HepG2 (cell line): ENCODE measurements at regions not wholly inside any gene's neighbourhood (a gene's known extent, or its start where the extent isn't known, plus 50 kb on each side); places are given as distances from the start of the nearest gene placed in this dataset.

Source experiments
- GLI4 ChIP-seq: sonication (generic); formaldehyde crosslinking; IDR thresholded peaks from 2 replicates; pipeline ENCODE4 v1.5.1; 2020; ENCODE audit warnings: missing genetic modification reagents, mild to moderate bottlenecking, moderate library complexity, borderline replicate concordance
- KAT7 ChIP-seq: IDR thresholded peaks from 2 replicates; pipeline ENCODE4 v1.6.1; 2018; ENCODE audit warnings: borderline replicate concordance, missing compliant biosample characterization
- KAT8 ChIP-seq: IDR thresholded peaks from 2 replicates; pipeline ENCODE4 v1.6.1; 2016; ENCODE audit warnings: missing genetic modification reagents, missing compliant biosample characterization
- KDM5A ChIP-seq: fragments of 200-600 bp; sonication (generic); IDR thresholded peaks from 2 replicates; pipeline ENCODE4 v1.7.0; 2018; ENCODE audit warnings: antibody characterized with exemption, mild to moderate bottlenecking, low read length, borderline replicate concordance
- MAFK ChIP-seq, 2 experiments: IDR thresholded peaks in 1 of 2; conservative IDR thresholded peaks in 1 of 2; 2 replicates each; pipeline ENCODE4 v1.6.1; 2011; ENCODE audit warnings: improper control_type of control experiment in 2 of 2, low read length in 2 of 2
- MIER2 ChIP-seq: IDR thresholded peaks from 2 replicates; pipeline ENCODE4 v1.6.1; 2016; ENCODE audit warnings: missing biosample characterization, missing genetic modification reagents
- NFATC3 ChIP-seq: sonication (generic); formaldehyde crosslinking; IDR thresholded peaks from 2 replicates; pipeline ENCODE4 v1.5.1; 2020; ENCODE audit warnings: mild to moderate bottlenecking, missing genetic modification reagents
- RARA ChIP-seq: IDR thresholded peaks from 2 replicates; pipeline ENCODE4 v1.6.1; 2016; ENCODE audit warnings: missing genetic modification reagents, missing compliant biosample characterization
- SMARCC2 ChIP-seq: fragments of 450-650 bp; IDR thresholded peaks from 2 replicates; pipeline ENCODE4 v1.6.1; 2017; ENCODE audit warnings: antibody characterized with exemption, mild to moderate bottlenecking
- TAF15 ChIP-seq: fragments of 200-400 bp; formaldehyde crosslinking; IDR thresholded peaks from one replicate; pipeline ENCODE4 v1.6.1; 2018; ENCODE audit warnings: mild to moderate bottlenecking, low read depth, low read length; ENCODE audit not compliant: poor library complexity, severe bottlenecking
- TCF7L2 ChIP-seq: IDR thresholded peaks from 2 replicates; pipeline ENCODE4 v1.6.1; 2011; ENCODE audit warnings: mild to moderate bottlenecking, low read depth, low read length, moderate library complexity
- THYN1 ChIP-seq: sonication (generic); formaldehyde crosslinking; IDR thresholded peaks from 2 replicates; pipeline ENCODE4 v1.8.1; 2023; ENCODE audit warnings: low read depth, mild to moderate bottlenecking, moderate library complexity, missing genetic modification reagents, borderline replicate concordance
- ZBTB42 ChIP-seq: sonication (generic); formaldehyde crosslinking; IDR thresholded peaks from 2 replicates; pipeline ENCODE4 v1.5.0; 2020; ENCODE audit warnings: mild to moderate bottlenecking, missing genetic modification reagents
- ZFP62 ChIP-seq: sonication (generic); formaldehyde crosslinking; IDR thresholded peaks from 2 replicates; pipeline ENCODE4 v1.4.0; 2020; ENCODE audit warnings: missing genetic modification reagents
- ZMYM2 ChIP-seq: sonication (generic); formaldehyde crosslinking; IDR thresholded peaks from 2 replicates; pipeline ENCODE4 v1.8.0; 2022; ENCODE audit warnings: mild to moderate bottlenecking, missing genetic modification reagents
- ZNF7 ChIP-seq: IDR thresholded peaks from 2 replicates; pipeline ENCODE4 v1.6.1; 2016; ENCODE audit warnings: missing biosample characterization, missing genetic modification reagents
- ZNF772 ChIP-seq: sonication (generic); formaldehyde crosslinking; IDR thresholded peaks from 2 replicates; pipeline ENCODE4 v1.5.0; 2020; ENCODE audit warnings: mild to moderate bottlenecking, missing genetic modification reagents
- ZNF83 ChIP-seq: sonication (generic); formaldehyde crosslinking; IDR thresholded peaks from 2 replicates; pipeline ENCODE4 v1.4.0; 2020; ENCODE audit warnings: missing genetic modification reagents, mild to moderate bottlenecking, borderline replicate concordance
- TF ChIP-seq, protein P1 (sequence below): sonication (generic); formaldehyde crosslinking; IDR thresholded peaks from one replicate; pipeline ENCODE4 v1.5.1; 2020; ENCODE audit warnings: mild to moderate bottlenecking, missing genetic modification reagents; ENCODE audit errors: not compliant biosample characterization
- TF ChIP-seq, protein P2 (sequence below): fragments of 450-650 bp; IDR thresholded peaks from 2 replicates; pipeline ENCODE4 v1.6.1; 2017
- TF ChIP-seq, protein P3 (sequence below): sonication (generic); formaldehyde crosslinking; IDR thresholded peaks from 2 replicates; pipeline ENCODE4 v1.9.0; 2021; ENCODE audit warnings: missing genetic modification reagents, borderline replicate concordance

DNA sequence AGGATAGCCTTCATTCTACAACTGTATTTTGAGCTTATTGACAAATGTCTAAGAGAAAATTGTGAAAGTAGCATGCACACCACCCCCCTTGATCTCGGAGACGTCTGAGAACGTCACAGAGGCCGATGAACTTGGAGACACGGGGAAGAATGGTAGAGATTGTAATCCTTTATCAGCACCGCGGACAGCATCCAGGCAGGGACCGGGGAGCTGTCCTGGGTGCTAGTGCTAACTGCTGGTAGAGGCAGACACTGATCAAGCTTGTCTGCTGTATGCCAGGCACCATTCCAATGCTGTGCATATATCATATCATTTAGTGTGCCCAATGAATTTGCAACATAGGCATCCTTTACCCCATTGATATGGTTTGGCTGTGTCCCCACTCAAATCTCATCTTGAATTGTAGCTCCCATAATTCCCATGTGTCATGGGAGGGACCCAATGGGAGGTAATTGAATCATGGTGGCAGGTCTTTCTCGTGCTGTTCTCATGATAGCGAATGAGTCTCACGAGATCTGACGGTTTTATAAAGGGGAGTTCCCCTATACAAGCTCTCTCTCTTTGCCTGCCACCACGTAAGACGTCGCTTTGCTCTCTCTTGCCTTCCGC, 98.8 kb downstream of the LHX2 start (continued):
- TF ChIP-seq, protein P1, sequence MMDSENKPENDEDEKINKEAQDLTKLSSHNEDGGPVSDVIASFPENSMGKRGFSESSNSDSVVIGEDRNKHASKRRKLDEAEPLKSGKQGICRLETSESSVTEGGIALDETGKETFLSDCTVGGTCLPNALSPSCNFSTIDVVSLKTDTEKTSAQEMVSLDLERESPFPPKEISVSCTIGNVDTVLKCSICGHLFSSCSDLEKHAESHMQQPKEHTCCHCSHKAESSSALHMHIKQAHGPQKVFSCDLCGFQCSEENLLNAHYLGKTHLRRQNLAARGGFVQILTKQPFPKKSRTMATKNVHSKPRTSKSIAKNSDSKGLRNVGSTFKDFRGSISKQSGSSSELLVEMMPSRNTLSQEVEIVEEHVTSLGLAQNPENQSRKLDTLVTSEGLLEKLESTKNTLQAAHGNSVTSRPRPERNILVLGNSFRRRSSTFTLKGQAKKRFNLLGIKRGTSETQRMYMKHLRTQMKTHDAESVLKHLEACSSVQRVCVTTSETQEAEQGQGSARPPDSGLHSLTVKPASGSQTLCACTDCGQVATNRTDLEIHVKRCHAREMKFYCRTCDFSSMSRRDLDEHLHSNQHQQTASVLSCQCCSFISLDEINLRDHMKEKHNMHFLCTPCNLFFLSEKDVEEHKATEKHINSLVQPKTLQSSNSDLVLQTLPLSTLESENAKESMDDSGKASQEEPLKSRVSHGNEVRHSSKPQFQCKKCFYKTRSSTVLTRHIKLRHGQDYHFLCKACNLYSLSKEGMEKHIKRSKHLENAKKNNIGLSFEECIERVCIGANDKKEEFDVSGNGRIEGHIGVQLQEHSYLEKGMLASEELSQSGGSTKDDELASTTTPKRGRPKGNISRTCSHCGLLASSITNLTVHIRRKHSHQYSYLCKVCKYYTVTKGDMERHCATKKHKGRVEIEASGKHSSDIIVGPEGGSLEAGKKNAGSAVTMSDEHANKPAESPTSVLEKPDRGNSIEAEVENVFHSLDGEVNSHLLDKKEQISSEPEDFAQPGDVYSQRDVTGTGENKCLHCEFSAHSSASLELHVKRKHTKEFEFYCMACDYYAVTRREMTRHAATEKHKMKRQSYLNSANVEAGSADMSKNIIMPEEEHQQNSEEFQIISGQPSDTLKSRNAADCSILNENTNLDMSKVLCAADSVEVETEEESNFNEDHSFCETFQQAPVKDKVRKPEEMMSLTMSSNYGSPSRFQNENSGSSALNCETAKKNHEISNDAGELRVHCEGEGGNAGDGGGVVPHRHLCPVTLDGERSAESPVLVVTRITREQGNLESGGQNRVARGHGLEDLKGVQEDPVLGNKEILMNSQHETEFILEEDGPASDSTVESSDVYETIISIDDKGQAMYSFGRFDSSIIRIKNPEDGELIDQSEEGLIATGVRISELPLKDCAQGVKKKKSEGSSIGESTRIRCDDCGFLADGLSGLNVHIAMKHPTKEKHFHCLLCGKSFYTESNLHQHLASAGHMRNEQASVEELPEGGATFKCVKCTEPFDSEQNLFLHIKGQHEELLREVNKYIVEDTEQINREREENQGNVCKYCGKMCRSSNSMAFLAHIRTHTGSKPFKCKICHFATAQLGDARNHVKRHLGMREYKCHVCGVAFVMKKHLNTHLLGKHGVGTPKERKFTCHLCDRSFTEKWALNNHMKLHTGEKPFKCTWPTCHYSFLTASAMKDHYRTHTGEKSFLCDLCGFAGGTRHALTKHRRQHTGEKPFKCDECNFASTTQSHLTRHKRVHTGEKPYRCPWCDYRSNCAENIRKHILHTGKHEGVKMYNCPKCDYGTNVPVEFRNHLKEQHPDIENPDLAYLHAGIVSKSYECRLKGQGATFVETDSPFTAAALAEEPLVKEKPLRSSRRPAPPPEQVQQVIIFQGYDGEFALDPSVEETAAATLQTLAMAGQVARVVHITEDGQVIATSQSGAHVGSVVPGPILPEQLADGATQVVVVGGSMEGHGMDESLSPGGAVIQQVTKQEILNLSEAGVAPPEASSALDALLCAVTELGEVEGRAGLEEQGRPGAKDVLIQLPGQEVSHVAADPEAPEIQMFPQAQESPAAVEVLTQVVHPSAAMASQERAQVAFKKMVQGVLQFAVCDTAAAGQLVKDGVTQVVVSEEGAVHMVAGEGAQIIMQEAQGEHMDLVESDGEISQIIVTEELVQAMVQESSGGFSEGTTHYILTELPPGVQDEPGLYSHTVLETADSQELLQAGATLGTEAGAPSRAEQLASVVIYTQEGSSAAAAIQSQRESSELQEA (CRISPR knock-in tag) = peak; percentile 97
- TF ChIP-seq ZNF83 (CRISPR knock-in tag) = peak; percentile 100
- peak; percentile 100 for TF ChIP-seq GLI4 (CRISPR knock-in tag)
- TF ChIP-seq NFATC3 = peak; percentile 97; the same call in 1 of the 2 replicates
- peak; percentile 70; the same call in 1 of the 2 replicates for TF ChIP-seq ZMYM2 (CRISPR knock-in tag)
- peak; percentile 97 for TF ChIP-seq RARA (CRISPR knock-in tag)
- TF ChIP-seq, protein P2, sequence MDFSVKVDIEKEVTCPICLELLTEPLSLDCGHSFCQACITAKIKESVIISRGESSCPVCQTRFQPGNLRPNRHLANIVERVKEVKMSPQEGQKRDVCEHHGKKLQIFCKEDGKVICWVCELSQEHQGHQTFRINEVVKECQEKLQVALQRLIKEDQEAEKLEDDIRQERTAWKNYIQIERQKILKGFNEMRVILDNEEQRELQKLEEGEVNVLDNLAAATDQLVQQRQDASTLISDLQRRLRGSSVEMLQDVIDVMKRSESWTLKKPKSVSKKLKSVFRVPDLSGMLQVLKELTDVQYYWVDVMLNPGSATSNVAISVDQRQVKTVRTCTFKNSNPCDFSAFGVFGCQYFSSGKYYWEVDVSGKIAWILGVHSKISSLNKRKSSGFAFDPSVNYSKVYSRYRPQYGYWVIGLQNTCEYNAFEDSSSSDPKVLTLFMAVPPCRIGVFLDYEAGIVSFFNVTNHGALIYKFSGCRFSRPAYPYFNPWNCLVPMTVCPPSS = no peak
- TF ChIP-seq TCF7L2 = no peak
- TF ChIP-seq ZBTB42 = peak; percentile 99
- peak; percentile 100 for TF ChIP-seq MIER2 (CRISPR knock-in tag)
- TF ChIP-seq MAFK (conservative IDR thresholded peaks at IDR 0.05 in 1 of 2, IDR thresholded peaks at IDR 0.05 in 1 of 2; ENCODE audit: low read length in 2 of 2) = no peak
- TF ChIP-seq THYN1 = peak; percentile 93; the same call in 1 of the 2 replicates
- TF ChIP-seq TAF15 = no peak
- peak; percentile 100 for TF ChIP-seq ZNF772
- TF ChIP-seq KAT8 (CRISPR knock-in tag) = peak; percentile 96
- no peak for TF ChIP-seq ZFP62 (CRISPR knock-in tag)
- TF ChIP-seq ZNF7 = peak; percentile 97
- no peak for TF ChIP-seq KDM5A
- TF ChIP-seq SMARCC2 = no peak
- TF ChIP-seq, protein P3, sequence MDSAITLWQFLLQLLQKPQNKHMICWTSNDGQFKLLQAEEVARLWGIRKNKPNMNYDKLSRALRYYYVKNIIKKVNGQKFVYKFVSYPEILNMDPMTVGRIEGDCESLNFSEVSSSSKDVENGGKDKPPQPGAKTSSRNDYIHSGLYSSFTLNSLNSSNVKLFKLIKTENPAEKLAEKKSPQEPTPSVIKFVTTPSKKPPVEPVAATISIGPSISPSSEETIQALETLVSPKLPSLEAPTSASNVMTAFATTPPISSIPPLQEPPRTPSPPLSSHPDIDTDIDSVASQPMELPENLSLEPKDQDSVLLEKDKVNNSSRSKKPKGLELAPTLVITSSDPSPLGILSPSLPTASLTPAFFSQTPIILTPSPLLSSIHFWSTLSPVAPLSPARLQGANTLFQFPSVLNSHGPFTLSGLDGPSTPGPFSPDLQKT (CRISPR knock-in tag) = peak; percentile 99; the same call in 1 of the 2 replicates
- TF ChIP-seq KAT7 = peak; percentile 97
